DOHH2 (cell line): ENCODE measurements at regions not wholly inside any gene's neighbourhood (a gene's known extent, or its start where the extent isn't known, plus 50 kb on each side); places are given as distances from the start of the nearest gene placed in this dataset.

Source experiments
- H3F3A ChIP-seq: fragments of 200-600 bp; sonication (generic), shearing (Covaris generic); 2 replicates; pipeline ENCODE4 v1.6.0; 2016; ENCODE audit warnings: antibody characterized with exemption, mild to moderate bottlenecking; ENCODE audit not compliant: control insufficient read depth, insufficient read depth
- H3K27ac ChIP-seq: fragments of 200-600 bp; sonication (generic); 2 replicates; pipeline ENCODE4 v1.5.1; 2014; ENCODE audit warnings: low read depth, mild to moderate bottlenecking, low read length, moderate library complexity
- H3K27me3 ChIP-seq: fragments of 200-600 bp; sonication (generic); 2 replicates; pipeline ENCODE4 v1.6.1; 2014; ENCODE audit warnings: mild to moderate bottlenecking, low read length, mixed read lengths; ENCODE audit not compliant: control insufficient read depth
- H3K36me3 ChIP-seq: fragments of 200-600 bp; sonication (generic); 2 replicates; pipeline ENCODE4 v1.6.1; 2014; ENCODE audit warnings: mild to moderate bottlenecking, low read length, moderate library complexity, mixed read lengths; ENCODE audit not compliant: control insufficient read depth
- H3K4me1 ChIP-seq: fragments of 200-600 bp; sonication (generic); 2 replicates; pipeline ENCODE4 v1.6.1; 2014; ENCODE audit warnings: mild to moderate bottlenecking, low read length, mixed read lengths; ENCODE audit not compliant: control insufficient read depth
- H3K4me2 ChIP-seq: fragments of 200-600 bp; sonication (generic); 2 replicates; pipeline ENCODE4 v1.6.0; 2014; ENCODE audit warnings: mild to moderate bottlenecking, low read length, moderate library complexity
- H3K4me3 ChIP-seq: fragments of 200-600 bp; sonication (generic); 2 replicates; pipeline ENCODE4 v1.5.1; 2014; ENCODE audit warnings: mild to moderate bottlenecking, low read length, mixed read lengths
- H3K79me2 ChIP-seq: fragments of 200-600 bp; sonication (generic); 2 replicates; pipeline ENCODE4 v1.6.1; 2014; ENCODE audit warnings: mild to moderate bottlenecking, low read length, mixed read lengths; ENCODE audit not compliant: control insufficient read depth
- H3K9me2 ChIP-seq: fragments of 200-600 bp; sonication (generic); replicated peaks from 2 replicates; pipeline ENCODE4 v1.6.1; 2014; ENCODE audit warnings: mild to moderate bottlenecking, low read length, mixed read lengths; ENCODE audit not compliant: control insufficient read depth
- H3K9me3 ChIP-seq: fragments of 200-600 bp; sonication (generic); 2 replicates; pipeline ENCODE4 v1.6.1; 2014; ENCODE audit warnings: antibody characterized with exemption, low read length, mixed read lengths; ENCODE audit not compliant: control insufficient read depth, insufficient read depth
- H4K20me1 ChIP-seq: fragments of 200-600 bp; sonication (generic); 2 replicates; pipeline ENCODE4 v1.6.0; 2014; ENCODE audit warnings: low read depth, mild to moderate bottlenecking, antibody characterized with exemption, low read length, moderate library complexity; ENCODE audit not compliant: control insufficient read depth, insufficient read depth
- EZH2phosphoT487 ChIP-seq: fragments of 200-600 bp; sonication (generic); IDR thresholded peaks from 2 replicates; pipeline ENCODE4 v1.6.1; 2017; ENCODE audit warnings: borderline replicate concordance, mild to moderate bottlenecking, antibody characterized with exemption, low read length, moderate library complexity, mixed read lengths
- TF ChIP-seq, protein P1 (sequence below): fragments of 200-600 bp; sonication (generic); IDR thresholded peaks from one replicate; pipeline ENCODE4 v1.5.1; 2014; ENCODE audit warnings: antibody characterized with exemption, mild to moderate bottlenecking, low read depth, low read length; ENCODE audit not compliant: poor library complexity, severe bottlenecking

DNA sequence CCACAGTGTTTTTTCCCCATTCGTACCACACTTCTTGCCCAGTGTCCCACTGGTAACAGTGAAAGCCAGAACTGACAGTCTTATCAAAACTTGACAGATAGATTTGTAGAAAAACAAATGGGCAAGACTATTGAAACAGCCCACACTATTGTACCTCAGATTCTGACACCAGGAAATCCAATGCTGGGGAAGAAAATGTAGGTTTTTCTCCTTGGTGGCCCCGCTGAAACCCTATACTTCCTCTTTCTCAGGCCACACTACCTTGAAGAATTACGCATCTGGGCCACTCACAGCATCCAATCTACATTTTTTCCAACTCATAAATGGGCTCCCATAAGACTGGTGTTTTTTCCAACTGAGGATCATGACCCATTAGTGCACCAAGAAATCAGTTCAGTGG, 90.9 kb upstream of the HDDC2 start:
- no peak overlapping the region for H3K4me3 ChIP-seq
- no peak overlapping the region for H3K4me2 ChIP-seq
- H3K9me2 ChIP-seq, result no peaks in the 10 kb centered on the region
- peaks cover 4% of the 10 kb centered on the region; the same call in 1 of the 2 replicates for H3K4me1 ChIP-seq
- no peaks in the 10 kb centered on the region for H3K27me3 ChIP-seq
- no peaks in the 10 kb centered on the region for H3K36me3 ChIP-seq
- H3F3A ChIP-seq, result no peaks in the 10 kb centered on the region
- no peak overlapping the region for H3K27ac ChIP-seq
- no peaks in the 10 kb centered on the region for H3K79me2 ChIP-seq
- TF ChIP-seq, protein P1, sequence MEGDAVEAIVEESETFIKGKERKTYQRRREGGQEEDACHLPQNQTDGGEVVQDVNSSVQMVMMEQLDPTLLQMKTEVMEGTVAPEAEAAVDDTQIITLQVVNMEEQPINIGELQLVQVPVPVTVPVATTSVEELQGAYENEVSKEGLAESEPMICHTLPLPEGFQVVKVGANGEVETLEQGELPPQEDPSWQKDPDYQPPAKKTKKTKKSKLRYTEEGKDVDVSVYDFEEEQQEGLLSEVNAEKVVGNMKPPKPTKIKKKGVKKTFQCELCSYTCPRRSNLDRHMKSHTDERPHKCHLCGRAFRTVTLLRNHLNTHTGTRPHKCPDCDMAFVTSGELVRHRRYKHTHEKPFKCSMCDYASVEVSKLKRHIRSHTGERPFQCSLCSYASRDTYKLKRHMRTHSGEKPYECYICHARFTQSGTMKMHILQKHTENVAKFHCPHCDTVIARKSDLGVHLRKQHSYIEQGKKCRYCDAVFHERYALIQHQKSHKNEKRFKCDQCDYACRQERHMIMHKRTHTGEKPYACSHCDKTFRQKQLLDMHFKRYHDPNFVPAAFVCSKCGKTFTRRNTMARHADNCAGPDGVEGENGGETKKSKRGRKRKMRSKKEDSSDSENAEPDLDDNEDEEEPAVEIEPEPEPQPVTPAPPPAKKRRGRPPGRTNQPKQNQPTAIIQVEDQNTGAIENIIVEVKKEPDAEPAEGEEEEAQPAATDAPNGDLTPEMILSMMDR, result no peak
- no peak for TF ChIP-seq EZH2phosphoT487
- H3K9me3 ChIP-seq, result no peaks in the 10 kb centered on the region
- H4K20me1 ChIP-seq, result no peaks in the 10 kb centered on the region

DNA sequence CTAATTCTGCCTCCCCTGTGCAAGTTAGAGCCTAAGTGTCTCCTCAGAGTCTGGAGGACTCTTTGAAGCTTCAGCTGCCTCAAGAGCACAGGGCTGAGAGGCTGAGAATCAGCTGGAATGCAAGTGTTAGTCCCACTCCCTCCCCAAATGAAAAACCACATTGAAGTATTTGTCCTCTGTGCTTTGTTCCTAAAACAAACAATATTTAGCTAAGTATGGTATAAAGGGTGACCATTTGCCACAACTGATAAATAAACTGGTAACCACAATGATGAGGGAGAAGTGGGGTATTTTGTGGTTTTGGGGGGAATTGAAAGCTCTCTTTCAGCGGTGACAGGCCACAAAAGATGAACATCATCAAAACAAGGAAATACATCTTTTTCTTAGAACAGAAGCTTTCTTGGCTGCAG, 91.7 kb upstream of the HDDC2 start:
- no peaks in the 10 kb centered on the region for H3K9me3 ChIP-seq
- no peaks in the 10 kb centered on the region for H4K20me1 ChIP-seq
- peaks cover 4% of the 10 kb centered on the region; the same call in 1 of the 2 replicates for H3K4me1 ChIP-seq
- no peak overlapping the region for H3K27ac ChIP-seq
- no peak overlapping the region for H3K4me2 ChIP-seq
- no peak overlapping the region for H3K4me3 ChIP-seq
- H3K79me2 ChIP-seq, result no peaks in the 10 kb centered on the region
- H3F3A ChIP-seq, result no peaks in the 10 kb centered on the region
- H3K36me3 ChIP-seq, result no peaks in the 10 kb centered on the region
- no peaks in the 10 kb centered on the region for H3K27me3 ChIP-seq
- TF ChIP-seq EZH2phosphoT487, result no peak
- TF ChIP-seq, protein P1, result no peak
- H3K9me2 ChIP-seq, result no peaks in the 10 kb centered on the region

DNA sequence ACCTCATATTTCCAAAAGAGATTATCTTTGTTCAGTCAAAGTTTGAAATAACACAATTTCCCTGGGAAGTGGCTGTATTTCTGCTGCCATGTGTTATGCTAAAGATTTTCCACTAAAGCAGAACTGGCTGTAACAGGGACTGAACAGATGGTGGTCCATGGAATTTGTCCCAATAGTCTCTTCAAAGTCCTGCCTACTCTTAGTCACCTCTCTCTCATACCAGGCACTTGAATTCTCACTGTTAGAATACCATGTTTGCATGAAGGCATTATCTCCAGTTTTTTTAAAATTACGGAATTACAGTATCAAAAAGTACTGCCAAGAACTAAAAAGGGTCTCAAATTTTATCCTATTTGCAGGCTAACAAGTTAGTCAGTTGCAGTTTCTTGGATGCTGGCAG, 105.0 kb upstream of the HDDC2 start:
- H3K27ac ChIP-seq, result no peak overlapping the region
- H3K4me1 ChIP-seq, result no peaks in the 10 kb centered on the region
- H3K9me3 ChIP-seq, result no peaks in the 10 kb centered on the region
- H3K4me2 ChIP-seq, result no peak overlapping the region
- H4K20me1 ChIP-seq, result no peaks in the 10 kb centered on the region
- no peaks in the 10 kb centered on the region for H3K9me2 ChIP-seq
- no peak overlapping the region for H3K4me3 ChIP-seq
- H3K36me3 ChIP-seq, result no peaks in the 10 kb centered on the region
- no peaks in the 10 kb centered on the region for H3K27me3 ChIP-seq
- H3K79me2 ChIP-seq, result no peaks in the 10 kb centered on the region
- TF ChIP-seq EZH2phosphoT487, result no peak
- TF ChIP-seq, protein P1, result no peak
- no peaks in the 10 kb centered on the region for H3F3A ChIP-seq

DNA sequence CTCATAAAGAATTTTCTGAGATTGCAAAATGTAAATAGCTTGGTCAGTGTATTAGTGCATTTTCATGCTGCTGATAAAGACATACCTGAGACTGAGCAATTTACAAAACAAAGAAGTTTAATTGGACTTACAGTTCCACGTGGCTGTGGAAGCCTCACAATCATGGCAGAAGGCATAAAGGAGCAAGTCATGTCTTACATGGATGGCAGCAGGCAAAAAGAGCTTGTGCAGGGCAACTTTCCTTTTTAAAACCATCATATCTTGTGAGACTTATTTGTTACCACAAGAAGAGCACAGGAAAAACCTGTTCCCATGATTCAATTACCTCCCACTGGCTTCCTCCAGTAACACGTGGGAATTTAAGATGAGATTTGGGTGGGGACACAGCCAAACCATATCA, 112.7 kb upstream of the HDDC2 start:
- Histone ChIP-seq H3K36me3 (no peaks in the 10 kb centered on the region), H3K4me2 (no peak overlapping the region), H3F3A (no peaks in the 10 kb centered on the region), H3K27me3 (no peaks in the 10 kb centered on the region), H3K27ac (no peak overlapping the region), H4K20me1 (no peaks in the 10 kb centered on the region), H3K9me3 (no peaks in the 10 kb centered on the region), H3K9me2 (no peaks in the 10 kb centered on the region), H3K4me1 (no peaks in the 10 kb centered on the region), H3K4me3 (no peak overlapping the region), H3K79me2 (no peaks in the 10 kb centered on the region)
- TF ChIP-seq, protein P1, result no peak
- no peak for TF ChIP-seq EZH2phosphoT487
